Immature natural killer cell (primary cell): ENCODE measurements at regions not wholly inside any gene's neighbourhood (a gene's known extent, or its start where the extent isn't known, plus 50 kb on each side); places are given as distances from the start of the nearest gene placed in this dataset.
"Not testable (repeated sequence)": the region's sequence is repeated elsewhere in the genome, so short reads cannot be mapped to it uniquely, and the experiment has no call there.

Source experiments
- DNase-seq, 3 donors: peaks; one replicate each; pipeline ENCODE4 v3.0.0; 2022; ENCODE audit warnings: mixed read lengths in 1 of 3
- H3K27ac Mint-ChIP-seq, 6 donors: one replicate each; pipeline ENCODE4 v1.8.0; 2020; ENCODE audit warnings: mixed read lengths in 6 of 6, mild to moderate bottlenecking in 5 of 6, inconsistent platforms in 4 of 6, moderate library complexity in 3 of 6
- H3K27me3 Mint-ChIP-seq, 3 donors: one replicate each; pipeline ENCODE4 v1.8.0; 2020 to 2021; ENCODE audit warnings: low read depth in 3 of 3, mild to moderate bottlenecking in 3 of 3, mixed read lengths in 3 of 3, moderate library complexity in 3 of 3, inconsistent platforms in 1 of 3
- H3K36me3 Mint-ChIP-seq, 3 donors: one replicate each; pipeline ENCODE4 v1.8.0; 2020; ENCODE audit warnings: mixed read lengths in 3 of 3, inconsistent platforms in 2 of 3, mild to moderate bottlenecking in 2 of 3
- H3K4me1 Mint-ChIP-seq, 2 donors: one replicate each; pipeline ENCODE4 v1.8.0; 2020; ENCODE audit warnings: inconsistent platforms in 2 of 2, mild to moderate bottlenecking in 2 of 2, mixed read lengths in 2 of 2, moderate library complexity in 1 of 2
- H3K4me3 Mint-ChIP-seq, 5 donors: one replicate each; pipeline ENCODE4 v1.8.0; 2020; ENCODE audit warnings: mild to moderate bottlenecking in 5 of 5, mixed read lengths in 5 of 5, inconsistent platforms in 3 of 5, moderate library complexity in 3 of 5
- H3K9me3 Mint-ChIP-seq, 6 donors: one replicate each; pipeline ENCODE4 v1.8.0; 2020; ENCODE audit warnings: mild to moderate bottlenecking in 6 of 6, mixed read lengths in 6 of 6, inconsistent platforms in 4 of 6, moderate library complexity in 3 of 6

- Mint-ChIP-seq H3K27ac (peak overlapping the region in 1 of 6 donors; percentile 60), H3K4me1 (peaks cover 11 to 21% of the 10 kb centered on the region in 2 donors)
- not testable (repeated sequence) for H3K27me3 Mint-ChIP-seq, DNase-seq, H3K9me3 Mint-ChIP-seq, H3K36me3 Mint-ChIP-seq, H3K4me3 Mint-ChIP-seq
Measured at GRCh38 chr16:29253716-29254590, 152.6 kb downstream of the NPIPB11 start.

GRCh38 chr16:29253066-29253590, 153.4 kb downstream of the NPIPB11 start:
- not testable (repeated sequence) for H3K36me3 Mint-ChIP-seq, H3K4me3 Mint-ChIP-seq, H3K9me3 Mint-ChIP-seq, DNase-seq
- Mint-ChIP-seq H3K27me3 (peaks cover 3 to 10% (median 6%) of the 10 kb centered on the region in 3 donors), H3K4me1 (peaks cover 20 to 30% of the 10 kb centered on the region in 2 donors), H3K27ac (peak overlapping the region in 2 of 6 donors; percentile 60 to 83)

GRCh38 chr16:29252311-29252710, 154.2 kb downstream of the NPIPB11 start:
- H3K4me3 Mint-ChIP-seq, H3K36me3 Mint-ChIP-seq, H3K27me3 Mint-ChIP-seq, DNase-seq, H3K9me3 Mint-ChIP-seq: not testable (repeated sequence)
- Mint-ChIP-seq H3K27ac (peak overlapping the region in 1 of 6 donors; percentile 75), H3K4me1 (peaks cover 28 to 38% of the 10 kb centered on the region in 2 donors)

GRCh38 chr16:29251571-29252011, 154.9 kb downstream of the NPIPB11 start:
- peaks cover 0 to 15% (median 0%) of the 10 kb centered on the region in 3 donors for H3K36me3 Mint-ChIP-seq
- peak overlapping the region in 4 of 6 donors; percentile 30 to 75 (median 52) for H3K27ac Mint-ChIP-seq
- not testable (repeated sequence) for H3K4me3 Mint-ChIP-seq, H3K9me3 Mint-ChIP-seq, DNase-seq
- H3K4me1 Mint-ChIP-seq = peaks cover 35 to 45% of the 10 kb centered on the region in 2 donors
- peaks cover 6 to 11% (median 7%) of the 10 kb centered on the region in 3 donors for H3K27me3 Mint-ChIP-seq

- peaks cover 0 to 15% (median 0%) of the 10 kb centered on the region in 3 donors for H3K36me3 Mint-ChIP-seq
- H3K27ac Mint-ChIP-seq = peak overlapping the region in 3 of 6 donors; percentile 8 to 80 (median 75)
- H3K4me1 Mint-ChIP-seq = peaks cover 36 to 48% of the 10 kb centered on the region in 2 donors
- peaks cover 6 to 11% (median 7%) of the 10 kb centered on the region in 3 donors for H3K27me3 Mint-ChIP-seq
- not testable (repeated sequence) for DNase-seq, H3K9me3 Mint-ChIP-seq, H3K4me3 Mint-ChIP-seq
Measured at GRCh38 chr16:29250923-29251434, 155.5 kb downstream of the NPIPB11 start.

GRCh38 chr16:29250469-29250868, 156.0 kb downstream of the NPIPB11 start:
- Mint-ChIP-seq H3K27me3 (peaks cover 6 to 11% (median 7%) of the 10 kb centered on the region in 3 donors), H3K4me1 (peaks cover 36 to 48% of the 10 kb centered on the region in 2 donors), H3K36me3 (peaks cover 0 to 18% (median 0%) of the 10 kb centered on the region in 3 donors), H3K27ac (peak overlapping the region; percentile 25 to 85 (median 78))
- DNase-seq, H3K9me3 Mint-ChIP-seq, H3K4me3 Mint-ChIP-seq: not testable (repeated sequence)

GRCh38 chr16:29248940-29249318, 157.6 kb downstream of the NPIPB11 start:
- Mint-ChIP-seq H3K36me3 (peaks cover 0 to 18% (median 0%) of the 10 kb centered on the region in 3 donors), H3K27ac (peak overlapping the region; percentile 97 to 100 (median 99)), H3K4me1 (peaks cover 36 to 48% of the 10 kb centered on the region in 2 donors), H3K4me3 (peak overlapping the region; percentile 51 to 93 (median 83)), H3K27me3 (peaks cover 6 to 11% (median 7%) of the 10 kb centered on the region in 3 donors)
- not testable (repeated sequence) for DNase-seq, H3K9me3 Mint-ChIP-seq

GRCh38 chr16:29248306-29248939, 158.1 kb downstream of the NPIPB11 start:
- H3K4me3 Mint-ChIP-seq = peak overlapping the region; percentile 74 to 93 (median 83)
- H3K4me1 Mint-ChIP-seq = peaks cover 36 to 48% of the 10 kb centered on the region in 2 donors
- H3K27me3 Mint-ChIP-seq = peaks cover 6 to 11% (median 7%) of the 10 kb centered on the region in 3 donors
- H3K36me3 Mint-ChIP-seq = peaks cover 0 to 18% (median 0%) of the 10 kb centered on the region in 3 donors
- peak; percentile 65 to 74 (median 70) for DNase-seq
- H3K9me3 Mint-ChIP-seq = not testable (repeated sequence)
- H3K27ac Mint-ChIP-seq = peak overlapping the region; percentile 97 to 100 (median 99)

GRCh38 chr16:29246091-29246490, 160.4 kb downstream of the NPIPB11 start:
- H3K27ac Mint-ChIP-seq = peak overlapping the region in 2 of 6 donors; percentile 49 to 100
- H3K27me3 Mint-ChIP-seq = peaks cover 4 to 11% (median 7%) of the 10 kb centered on the region in 3 donors
- peaks cover 34 to 42% of the 10 kb centered on the region in 2 donors for H3K4me1 Mint-ChIP-seq
- not testable (repeated sequence) for H3K4me3 Mint-ChIP-seq, H3K9me3 Mint-ChIP-seq, DNase-seq
- H3K36me3 Mint-ChIP-seq = peaks cover 0 to 18% (median 0%) of the 10 kb centered on the region in 3 donors

- no peaks in the 10 kb centered on the region for H3K9me3 Mint-ChIP-seq
- peak overlapping the region in 1 of 6 donors; percentile 60 for H3K27ac Mint-ChIP-seq
- peaks cover 10 to 21% (median 17%) of the 10 kb centered on the region in 3 donors for H3K36me3 Mint-ChIP-seq
- peaks cover 0 to 3% of the 10 kb centered on the region in 2 donors for H3K4me1 Mint-ChIP-seq
- H3K4me3 Mint-ChIP-seq = no peak overlapping the region
- peaks cover 0 to 3% (median 1%) of the 10 kb centered on the region in 3 donors for H3K27me3 Mint-ChIP-seq
- no peak for DNase-seq
Measured at GRCh38 chr16:29237971-29238370, 168.5 kb downstream of the NPIPB11 start.

- H3K27me3 Mint-ChIP-seq, H3K4me3 Mint-ChIP-seq, H3K9me3 Mint-ChIP-seq, DNase-seq, H3K4me1 Mint-ChIP-seq: not testable (repeated sequence)
- Mint-ChIP-seq H3K27ac (peak overlapping the region in 2 of 6 donors; percentile 35 to 60), H3K36me3 (peaks cover 10 to 21% (median 17%) of the 10 kb centered on the region in 3 donors)
Measured at GRCh38 chr16:29237495-29237894, 169.0 kb downstream of the NPIPB11 start.

- not testable (repeated sequence) for H3K27ac Mint-ChIP-seq, DNase-seq, H3K4me3 Mint-ChIP-seq, H3K27me3 Mint-ChIP-seq, H3K9me3 Mint-ChIP-seq, H3K4me1 Mint-ChIP-seq
- peaks cover 10 to 19% (median 17%) of the 10 kb centered on the region in 3 donors for H3K36me3 Mint-ChIP-seq
Measured at GRCh38 chr16:29237023-29237422, 169.5 kb downstream of the NPIPB11 start.

GRCh38 chr16:29235836-29236370, 170.6 kb downstream of the NPIPB11 start:
- H3K27me3 Mint-ChIP-seq, H3K9me3 Mint-ChIP-seq, H3K4me1 Mint-ChIP-seq, DNase-seq: not testable (repeated sequence)
- Mint-ChIP-seq H3K4me3 (peak overlapping the region in 1 of 5 donors; percentile 21), H3K36me3 (peaks cover 10 to 17% (median 16%) of the 10 kb centered on the region in 3 donors), H3K27ac (peak overlapping the region in 4 of 6 donors; percentile 29 to 53 (median 44))
